ENCODE measurements at regions not wholly inside any gene's neighbourhood (a gene's known extent, or its start where the extent isn't known, plus 50 kb on each side); places are given as distances from the start of the nearest gene placed in this dataset.
"Not testable (repeated sequence)": the region's sequence is repeated elsewhere in the genome, so short reads cannot be mapped to it uniquely, and the experiment has no call there.

GRCh38 chr2:52035391-52035790 lies 1003.5 kb upstream of the NRXN1 start:
- no peak for TF ChIP-seq CTCF (IDR thresholded peaks at IDR 0.05)
- Histone ChIP-seq H3K9me3 (no peaks in the 10 kb centered on the region), H3K4me3 (no peak overlapping the region), H3K4me1 (no peaks in the 10 kb centered on the region), H3K36me3 (no peaks in the 10 kb centered on the region), H3K27ac (no peak overlapping the region), H3K27me3 (no peaks in the 10 kb centered on the region)
- ATAC-seq (no peak), DNase-seq (no peak)
- intact Hi-C loops (cut with DNase I), result no loop called here

GRCh38 chr2:52034706-52035105 lies 1002.8 kb upstream of the NRXN1 start:
- H3K9me3 ChIP-seq, result no peaks in the 10 kb centered on the region
- H3K4me1 ChIP-seq, result no peaks in the 10 kb centered on the region
- H3K27ac ChIP-seq, result no peak overlapping the region
- TF ChIP-seq CTCF (IDR thresholded peaks at IDR 0.05), result no peak
- no peaks in the 10 kb centered on the region for H3K36me3 ChIP-seq
- H3K27me3 ChIP-seq, result no peaks in the 10 kb centered on the region
- intact Hi-C loops (cut with DNase I), result no loop called here
- DNase-seq (no peak), ATAC-seq (no peak)
- no peak overlapping the region for H3K4me3 ChIP-seq

GRCh38 chr2:52022006-52022405 lies 990.1 kb upstream of the NRXN1 start:
- Histone ChIP-seq H3K36me3 (no peaks in the 10 kb centered on the region), H3K27me3 (no peaks in the 10 kb centered on the region), H3K9me3 (peaks cover 0 to 13% of the 10 kb centered on the region in 2 donors), H3K4me3 (no peak overlapping the region), H3K27ac (no peak overlapping the region), H3K4me1 (no peaks in the 10 kb centered on the region)
- ATAC-seq (no peak), DNase-seq (no peak)
- no peak for TF ChIP-seq CTCF (IDR thresholded peaks at IDR 0.05)
- intact Hi-C loops (cut with DNase I), result no loop called here

GRCh38 chr2:52017646-52018235 lies 985.8 kb upstream of the NRXN1 start:
- no peak for ATAC-seq
- intact Hi-C loops (cut with DNase I), result no loop called here
- Histone ChIP-seq H3K4me1 (no peaks in the 10 kb centered on the region), H3K27ac (no peak overlapping the region), H3K36me3 (no peaks in the 10 kb centered on the region), H3K9me3 (peaks cover 0 to 15% of the 10 kb centered on the region in 2 donors), H3K27me3 (no peaks in the 10 kb centered on the region), H3K4me3 (no peak overlapping the region)
- no peak for DNase-seq
- TF ChIP-seq CTCF (IDR thresholded peaks at IDR 0.05), result no peak

- H3K4me3 ChIP-seq; intact Hi-C loops (cut with DNase I); H3K4me1 ChIP-seq; H3K27me3 ChIP-seq; H3K36me3 ChIP-seq; ATAC-seq; H3K9me3 ChIP-seq; H3K27ac ChIP-seq: not testable (repeated sequence)
- DNase-seq, result peak in 1 of 4 donors; percentile 51
These were observed 975.0 kb upstream of the NRXN1 start for GRCh38 chr2:52006821-52007366.
